Effector memory CD4-positive, alpha-beta T cell (primary cell): ENCODE measurements at regions not wholly inside any gene's neighbourhood (a gene's known extent, or its start where the extent isn't known, plus 50 kb on each side); places are given as distances from the start of the nearest gene placed in this dataset.
"Not testable (repeated sequence)": the region's sequence is repeated elsewhere in the genome, so short reads cannot be mapped to it uniquely, and the experiment has no call there.

Experiments
- DNase-seq, 3 donors: peaks; one replicate each; pipeline ENCODE4 v3.0.0-alpha.2; 2020
- H3K27ac ChIP-seq: 2 replicates; pipeline ENCODE4 v1.7.0; 2013; ENCODE audit warnings: mild to moderate bottlenecking, low read length, moderate library complexity; ENCODE audit not compliant: insufficient read depth, poor library complexity, severe bottlenecking
- H3K27me3 ChIP-seq: replicated peaks from 2 replicates; pipeline ENCODE4 v1.7.0; 2013; ENCODE audit warnings: mild to moderate bottlenecking, low read length; ENCODE audit not compliant: insufficient read depth, control insufficient read depth, poor library complexity, severe bottlenecking
- H3K36me3 ChIP-seq: 2 replicates; pipeline ENCODE4 v1.7.0; 2013; ENCODE audit warnings: mild to moderate bottlenecking, low read length, moderate library complexity; ENCODE audit not compliant: control insufficient read depth, insufficient read depth
- H3K4me1 ChIP-seq: 2 replicates; pipeline ENCODE4 v1.7.0; 2013; ENCODE audit warnings: low read length, mild to moderate bottlenecking; ENCODE audit not compliant: control insufficient read depth, insufficient read depth, poor library complexity, severe bottlenecking
- H3K4me3 ChIP-seq: 2 replicates; pipeline ENCODE4 v1.7.0; 2013; ENCODE audit warnings: low read length, low read depth, mild to moderate bottlenecking; ENCODE audit not compliant: insufficient read depth, poor library complexity, severe bottlenecking
- H3K9me3 ChIP-seq: 2 replicates; pipeline ENCODE4 v1.7.0; 2013; ENCODE audit warnings: mild to moderate bottlenecking, low read length, moderate library complexity; ENCODE audit not compliant: control insufficient read depth

GRCh38 chr18:51350081-51350480 lies 152.6 kb upstream of the MEX3C start:
- Histone ChIP-seq H3K27ac (no peak overlapping the region), H3K9me3 (no peaks in the 10 kb centered on the region), H3K36me3 (no peaks in the 10 kb centered on the region), H3K4me1 (no peaks in the 10 kb centered on the region), H3K4me3 (no peak overlapping the region), H3K27me3 (no peaks in the 10 kb centered on the region)
- DNase-seq, result no peak

- H3K27ac ChIP-seq, result no peak overlapping the region
- H3K36me3 ChIP-seq, result no peaks in the 10 kb centered on the region
- DNase-seq, result no peak
- no peaks in the 10 kb centered on the region for H3K4me1 ChIP-seq
- H3K9me3 ChIP-seq, result no peaks in the 10 kb centered on the region
- peaks cover 5% of the 10 kb centered on the region for H3K27me3 ChIP-seq
- H3K4me3 ChIP-seq, result no peak overlapping the region
Measured at GRCh38 chr18:51355841-51356240, 158.4 kb upstream of the MEX3C start.

GRCh38 chr18:51360301-51360700 lies 162.8 kb upstream of the MEX3C start:
- H3K4me3 ChIP-seq, H3K27ac ChIP-seq, H3K36me3 ChIP-seq, DNase-seq, H3K27me3 ChIP-seq, H3K4me1 ChIP-seq, H3K9me3 ChIP-seq: not testable (repeated sequence)

GRCh38 chr18:51361130-51361860 lies 163.8 kb upstream of the MEX3C start:
- H3K9me3 ChIP-seq, result no peaks in the 10 kb centered on the region
- no peaks in the 10 kb centered on the region for H3K36me3 ChIP-seq
- H3K4me1 ChIP-seq, result no peaks in the 10 kb centered on the region
- DNase-seq, result no peak
- no peak overlapping the region for H3K4me3 ChIP-seq
- H3K27me3 ChIP-seq, result peaks cover 5% of the 10 kb centered on the region
- no peak overlapping the region for H3K27ac ChIP-seq

- Histone ChIP-seq H3K27me3 (peaks cover 3% of the 10 kb centered on the region), H3K36me3 (no peaks in the 10 kb centered on the region), H3K4me3 (no peak overlapping the region), H3K27ac (no peak overlapping the region), H3K4me1 (no peaks in the 10 kb centered on the region), H3K9me3 (no peaks in the 10 kb centered on the region)
- DNase-seq, result no peak
Measured at GRCh38 chr18:51363384-51363783, 165.9 kb upstream of the MEX3C start.

- H3K27me3 ChIP-seq, result no peaks in the 10 kb centered on the region
- H3K4me1 ChIP-seq, result no peaks in the 10 kb centered on the region
- H3K36me3 ChIP-seq, result no peaks in the 10 kb centered on the region
- H3K4me3 ChIP-seq, result no peak overlapping the region
- no peak for DNase-seq
- H3K27ac ChIP-seq, result no peak overlapping the region
- H3K9me3 ChIP-seq, result no peaks in the 10 kb centered on the region
Measured at GRCh38 chr18:51370996-51371395, 173.5 kb upstream of the MEX3C start.

GRCh38 chr18:51371929-51372328 lies 174.4 kb upstream of the MEX3C start:
- H3K4me1 ChIP-seq, result no peaks in the 10 kb centered on the region

GRCh38 chr18:51382081-51382480 lies 184.6 kb upstream of the MEX3C start:
- Histone ChIP-seq H3K4me3 (no peak overlapping the region), H3K27ac (no peak overlapping the region), H3K4me1 (no peaks in the 10 kb centered on the region), H3K36me3 (no peaks in the 10 kb centered on the region), H3K27me3 (no peaks in the 10 kb centered on the region), H3K9me3 (no peaks in the 10 kb centered on the region)
- DNase-seq, result no peak

More at GRCh38 chr18:51371929-51372328, 174.4 kb upstream of the MEX3C start:
- H3K27me3 ChIP-seq, result no peaks in the 10 kb centered on the region
- H3K9me3 ChIP-seq, result no peaks in the 10 kb centered on the region
- no peaks in the 10 kb centered on the region for H3K36me3 ChIP-seq
- no peak overlapping the region for H3K4me3 ChIP-seq
- no peak for DNase-seq
- no peak overlapping the region for H3K27ac ChIP-seq

- H3K9me3 ChIP-seq, result no peaks in the 10 kb centered on the region
- no peaks in the 10 kb centered on the region for H3K36me3 ChIP-seq
- H3K4me1 ChIP-seq, result no peaks in the 10 kb centered on the region
- no peak overlapping the region for H3K4me3 ChIP-seq
- no peak for DNase-seq
- H3K27me3 ChIP-seq, result no peaks in the 10 kb centered on the region
- H3K27ac ChIP-seq, result no peak overlapping the region
Measured at GRCh38 chr18:51383116-51383515, 185.6 kb upstream of the MEX3C start.

GRCh38 chr18:51383711-51384110 lies 186.2 kb upstream of the MEX3C start:
- Histone ChIP-seq H3K4me1 (no peaks in the 10 kb centered on the region), H3K36me3 (no peaks in the 10 kb centered on the region), H3K27ac (no peak overlapping the region), H3K27me3 (no peaks in the 10 kb centered on the region), H3K9me3 (no peaks in the 10 kb centered on the region), H3K4me3 (no peak overlapping the region)
- no peak for DNase-seq
